WERI-Rb-1 (cell line): ENCODE measurements at regions not wholly inside any gene's neighbourhood (a gene's known extent, or its start where the extent isn't known, plus 50 kb on each side); places are given as distances from the start of the nearest gene placed in this dataset.
A peak's percentile ranks its signal among the peaks of the same experiment; 100 is the strongest.

Experiments used
- DNase-seq: peaks from one replicate; pipeline ENCODE4 v3.0.0-alpha.2; 2020
- H3K27ac ChIP-seq: fragments of 250-450 bp; sonication (Bioruptor Pico); 2 replicates; pipeline ENCODE4 v1.5.1; 2020; ENCODE audit warnings: mild to moderate bottlenecking, moderate library complexity
- H3K27me3 ChIP-seq: fragments of 250-450 bp; sonication (Bioruptor Pico); 2 replicates; pipeline ENCODE4 v1.5.1; 2021; ENCODE audit warnings: mild to moderate bottlenecking, low read depth, moderate library complexity; ENCODE audit not compliant: insufficient read depth, severe bottlenecking
- H3K36me3 ChIP-seq: fragments of 250-450 bp; sonication (Bioruptor Pico); 2 replicates; pipeline ENCODE4 v1.5.1; 2020; ENCODE audit warnings: mild to moderate bottlenecking, moderate library complexity
- H3K4me3 ChIP-seq: 2 replicates; pipeline ENCODE4 v1.5.1; 2011; ENCODE audit warnings: low read depth, mild to moderate bottlenecking, control low read depth, low read length
- H3K9me3 ChIP-seq: fragments of 250-450 bp; sonication (Bioruptor Pico); 2 replicates; pipeline ENCODE4 v1.5.1; 2021; ENCODE audit warnings: mild to moderate bottlenecking, moderate library complexity; ENCODE audit not compliant: severe bottlenecking
- TF ChIP-seq, protein P1 (sequence below): IDR thresholded peaks from 2 replicates; pipeline ENCODE4 v1.5.1; 2011; ENCODE audit warnings: low read depth, mild to moderate bottlenecking, control low read depth, inconsistent platforms, low read length

DNA sequence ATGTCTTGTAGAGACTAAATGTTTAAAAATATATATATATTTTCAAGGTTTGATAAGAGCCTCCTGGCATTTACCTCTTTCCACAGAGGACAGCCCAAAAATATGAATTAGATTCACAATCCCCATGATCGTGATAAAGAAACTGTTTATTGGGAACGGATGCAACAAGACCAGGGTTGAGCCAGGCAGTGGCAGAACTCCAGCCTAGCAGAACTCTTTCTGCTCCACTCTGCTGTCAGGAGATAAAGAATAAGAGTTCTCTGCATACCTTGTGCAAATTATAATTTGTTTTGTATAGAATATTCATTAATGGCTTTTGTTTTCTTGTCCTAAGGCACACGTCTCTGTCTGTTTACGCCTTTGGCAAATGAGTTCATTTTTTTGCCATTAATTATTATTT lies 472.2 kb downstream of the TUSC1 start:
- DNase-seq, result no peak
- peaks cover 9% of the 10 kb centered on the region for H3K27me3 ChIP-seq
- no peaks in the 10 kb centered on the region for H3K36me3 ChIP-seq
- H3K4me3 ChIP-seq, result no peak overlapping the region
- H3K27ac ChIP-seq, result no peak overlapping the region
- TF ChIP-seq, protein P1, sequence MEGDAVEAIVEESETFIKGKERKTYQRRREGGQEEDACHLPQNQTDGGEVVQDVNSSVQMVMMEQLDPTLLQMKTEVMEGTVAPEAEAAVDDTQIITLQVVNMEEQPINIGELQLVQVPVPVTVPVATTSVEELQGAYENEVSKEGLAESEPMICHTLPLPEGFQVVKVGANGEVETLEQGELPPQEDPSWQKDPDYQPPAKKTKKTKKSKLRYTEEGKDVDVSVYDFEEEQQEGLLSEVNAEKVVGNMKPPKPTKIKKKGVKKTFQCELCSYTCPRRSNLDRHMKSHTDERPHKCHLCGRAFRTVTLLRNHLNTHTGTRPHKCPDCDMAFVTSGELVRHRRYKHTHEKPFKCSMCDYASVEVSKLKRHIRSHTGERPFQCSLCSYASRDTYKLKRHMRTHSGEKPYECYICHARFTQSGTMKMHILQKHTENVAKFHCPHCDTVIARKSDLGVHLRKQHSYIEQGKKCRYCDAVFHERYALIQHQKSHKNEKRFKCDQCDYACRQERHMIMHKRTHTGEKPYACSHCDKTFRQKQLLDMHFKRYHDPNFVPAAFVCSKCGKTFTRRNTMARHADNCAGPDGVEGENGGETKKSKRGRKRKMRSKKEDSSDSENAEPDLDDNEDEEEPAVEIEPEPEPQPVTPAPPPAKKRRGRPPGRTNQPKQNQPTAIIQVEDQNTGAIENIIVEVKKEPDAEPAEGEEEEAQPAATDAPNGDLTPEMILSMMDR, result no peak
- no peaks in the 10 kb centered on the region for H3K9me3 ChIP-seq

- TF ChIP-seq, protein P1, result no peak
- no peaks in the 10 kb centered on the region for H3K36me3 ChIP-seq
- H3K27ac ChIP-seq, result no peak overlapping the region
- DNase-seq, result no peak
- H3K27me3 ChIP-seq, result peaks cover 9% of the 10 kb centered on the region
- H3K4me3 ChIP-seq, result no peak overlapping the region
- H3K9me3 ChIP-seq, result no peaks in the 10 kb centered on the region
Measured at GRCh38 chr9:25205285-25205684, 473.0 kb downstream of the TUSC1 start.

GRCh38 chr9:25177858-25178257 lies 500.4 kb downstream of the TUSC1 start:
- no peaks in the 10 kb centered on the region for H3K27me3 ChIP-seq
- no peaks in the 10 kb centered on the region for H3K36me3 ChIP-seq
- no peak overlapping the region for H3K4me3 ChIP-seq
- no peak overlapping the region for H3K27ac ChIP-seq
- DNase-seq, result peak; percentile 7
- H3K9me3 ChIP-seq, result no peaks in the 10 kb centered on the region
- TF ChIP-seq, protein P1, result no peak

- Histone ChIP-seq H3K4me3 (no peak overlapping the region), H3K9me3 (no peaks in the 10 kb centered on the region), H3K27ac (no peak overlapping the region), H3K36me3 (no peaks in the 10 kb centered on the region), H3K27me3 (peaks cover 9% of the 10 kb centered on the region)
- DNase-seq, result no peak
- TF ChIP-seq, protein P1, result no peak
Measured at GRCh38 chr9:25129537-25129936, 548.7 kb downstream of the TUSC1 start.

- Histone ChIP-seq H3K4me3 (no peak overlapping the region), H3K9me3 (no peaks in the 10 kb centered on the region), H3K27me3 (peaks cover 10% of the 10 kb centered on the region), H3K36me3 (no peaks in the 10 kb centered on the region), H3K27ac (no peak overlapping the region)
- TF ChIP-seq, protein P1, result no peak
- no peak for DNase-seq
Measured at GRCh38 chr9:25121811-25122210, 556.4 kb downstream of the TUSC1 start.

- Histone ChIP-seq H3K27me3 (peaks cover 10% of the 10 kb centered on the region), H3K4me3 (no peak overlapping the region), H3K36me3 (no peaks in the 10 kb centered on the region), H3K27ac (no peak overlapping the region), H3K9me3 (no peaks in the 10 kb centered on the region)
- DNase-seq, result no peak
- TF ChIP-seq, protein P1, result no peak
Measured at GRCh38 chr9:25119041-25119440, 559.2 kb downstream of the TUSC1 start.
